K562 (cell line): ENCODE measurements at regions not wholly inside any gene's neighbourhood (a gene's known extent, or its start where the extent isn't known, plus 50 kb on each side); places are given as distances from the start of the nearest gene placed in this dataset.

Source experiments
- ETV6 ChIP-seq, 3 experiments: fragments of 150-350 bp in 1 of 3; sonication (generic) in 1 of 3; formaldehyde crosslinking in 1 of 3; IDR thresholded peaks; 2 replicates each; pipeline versions ENCODE4 v1.6.1 to v1.8.0; 2014 to 2022; ENCODE audit warnings: borderline replicate concordance in 2 of 3, low read depth in 2 of 3, antibody characterized with exemption in 1 of 3, low read length in 1 of 3, mild to moderate bottlenecking in 1 of 3, missing genetic modification reagents in 1 of 3
- NFRKB ChIP-seq: fragments of 450-650 bp; IDR thresholded peaks from 2 replicates; pipeline ENCODE4 v1.6.1; 2016; ENCODE audit warnings: low read depth
- NRF1 ChIP-seq, 2 experiments: fragments of 450-650 bp; IDR thresholded peaks in 1 of 2; conservative IDR thresholded peaks in 1 of 2; 2 replicates each; pipeline ENCODE4 v1.6.1; 2014; ENCODE audit warnings: mild to moderate bottlenecking in 2 of 2
- PCBP1 ChIP-seq: fragments of 200-400 bp; formaldehyde crosslinking; IDR thresholded peaks from 2 replicates; pipeline ENCODE4 v1.6.1; 2018; ENCODE audit warnings: mild to moderate bottlenecking, low read depth, low read length; ENCODE audit not compliant: poor library complexity, severe bottlenecking
- POLR2AphosphoS5 ChIP-seq: IDR thresholded peaks from 2 replicates; pipeline ENCODE4 v1.6.1; 2011; ENCODE audit warnings: mild to moderate bottlenecking, low read depth, low read length, moderate library complexity; ENCODE audit not compliant: control insufficient read depth, insufficient read depth
- TBP ChIP-seq: optimal IDR thresholded peaks from 2 replicates; pipeline ENCODE3; 2011; ENCODE audit warnings: low read depth, low read length, improper control_type of control experiment
- TCF7 ChIP-seq: sonication (generic); IDR thresholded peaks from 2 replicates; pipeline ENCODE4 v1.6.1; 2016; ENCODE audit warnings: antibody characterized with exemption, borderline replicate concordance
- TCF7L2 ChIP-seq: fragments of 150-350 bp; IDR thresholded peaks from 2 replicates; pipeline ENCODE4 v1.6.1; 2016; ENCODE audit warnings: low read depth, mild to moderate bottlenecking, low read length, moderate library complexity
- ZNF197 ChIP-seq: fragments of 200-800 bp; sonication (Bioruptor generic); IDR thresholded peaks from 2 replicates; pipeline ENCODE4 v1.6.1; 2016; ENCODE audit warnings: low read depth, missing genetic modification characterization, missing compliant biosample characterization
- ZNF224 ChIP-seq: sonication (generic); formaldehyde crosslinking; IDR thresholded peaks from 2 replicates; pipeline ENCODE4 v1.8.0; 2022; ENCODE audit warnings: mild to moderate bottlenecking, missing genetic modification reagents
- TF ChIP-seq, protein P1 (sequence below): fragments of 150-350 bp; conservative IDR thresholded peaks from 2 replicates; pipeline ENCODE4 v1.6.1; 2014; ENCODE audit warnings: low read length
- TF ChIP-seq, protein P2 (sequence below), 3 experiments: IDR thresholded peaks in 2 of 3; conservative IDR thresholded peaks in 1 of 3; 2 replicates each; pipeline ENCODE4 v1.5.1; 2011 to 2012; ENCODE audit warnings: low read length in 3 of 3, mild to moderate bottlenecking in 3 of 3, control low read depth in 2 of 3, improper control_type of control experiment in 1 of 3, inconsistent platforms in 1 of 3, low read depth in 1 of 3, mixed read lengths in 1 of 3, moderate library complexity in 1 of 3; ENCODE audit not compliant: insufficient read depth in 2 of 3

DNA sequence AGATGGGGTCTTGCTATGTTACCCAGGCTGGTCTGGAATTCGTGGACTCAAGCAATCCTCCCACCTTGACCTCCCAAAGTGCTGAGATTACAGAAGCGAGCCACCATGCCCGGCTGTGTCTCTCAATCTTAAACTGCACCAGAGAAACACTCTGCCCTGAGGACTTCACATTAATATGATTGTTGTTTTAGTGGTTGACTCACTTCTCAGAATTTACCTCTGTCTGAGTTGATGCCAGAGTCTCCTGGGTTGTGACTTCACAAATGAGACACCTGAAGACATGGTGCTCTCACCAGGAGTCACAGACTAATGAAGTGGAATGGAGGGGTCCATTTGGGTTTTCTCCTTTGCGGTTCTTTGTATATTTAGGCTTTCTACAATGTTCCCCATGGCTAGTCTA is 61.0 kb upstream of the TGIF1 start:
- TF ChIP-seq TCF7L2 (no peak), PCBP1 (no peak), NFRKB (no peak), ZNF197 (CRISPR knock-in tag) (no peak), POLR2AphosphoS5 (no peak), ETV6 (IDR thresholded peaks at IDR 0.05; ENCODE audit: borderline replicate concordance in 1 of 2, low read depth in 2 of 2, low read length in 1 of 2) (no peak), ETV6 (CRISPR knock-in tag; IDR thresholded peaks at IDR 0.05; ENCODE audit: borderline replicate concordance) (no peak), NRF1 (conservative IDR thresholded peaks at IDR 0.05 in 1 of 2, IDR thresholded peaks at IDR 0.05 in 1 of 2) (no peak), ZNF224 (CRISPR knock-in tag) (no peak), TBP (no peak), TCF7 (no peak)
- TF ChIP-seq, protein P1, sequence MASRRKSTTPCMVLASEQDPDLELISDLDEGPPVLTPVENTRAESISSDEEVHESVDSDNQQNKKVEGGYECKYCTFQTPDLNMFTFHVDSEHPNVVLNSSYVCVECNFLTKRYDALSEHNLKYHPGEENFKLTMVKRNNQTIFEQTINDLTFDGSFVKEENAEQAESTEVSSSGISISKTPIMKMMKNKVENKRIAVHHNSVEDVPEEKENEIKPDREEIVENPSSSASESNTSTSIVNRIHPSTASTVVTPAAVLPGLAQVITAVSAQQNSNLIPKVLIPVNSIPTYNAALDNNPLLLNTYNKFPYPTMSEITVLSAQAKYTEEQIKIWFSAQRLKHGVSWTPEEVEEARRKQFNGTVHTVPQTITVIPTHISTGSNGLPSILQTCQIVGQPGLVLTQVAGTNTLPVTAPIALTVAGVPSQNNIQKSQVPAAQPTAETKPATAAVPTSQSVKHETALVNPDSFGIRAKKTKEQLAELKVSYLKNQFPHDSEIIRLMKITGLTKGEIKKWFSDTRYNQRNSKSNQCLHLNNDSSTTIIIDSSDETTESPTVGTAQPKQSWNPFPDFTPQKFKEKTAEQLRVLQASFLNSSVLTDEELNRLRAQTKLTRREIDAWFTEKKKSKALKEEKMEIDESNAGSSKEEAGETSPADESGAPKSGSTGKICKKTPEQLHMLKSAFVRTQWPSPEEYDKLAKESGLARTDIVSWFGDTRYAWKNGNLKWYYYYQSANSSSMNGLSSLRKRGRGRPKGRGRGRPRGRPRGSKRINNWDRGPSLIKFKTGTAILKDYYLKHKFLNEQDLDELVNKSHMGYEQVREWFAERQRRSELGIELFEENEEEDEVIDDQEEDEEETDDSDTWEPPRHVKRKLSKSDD, result no peak
- TF ChIP-seq, protein P2, sequence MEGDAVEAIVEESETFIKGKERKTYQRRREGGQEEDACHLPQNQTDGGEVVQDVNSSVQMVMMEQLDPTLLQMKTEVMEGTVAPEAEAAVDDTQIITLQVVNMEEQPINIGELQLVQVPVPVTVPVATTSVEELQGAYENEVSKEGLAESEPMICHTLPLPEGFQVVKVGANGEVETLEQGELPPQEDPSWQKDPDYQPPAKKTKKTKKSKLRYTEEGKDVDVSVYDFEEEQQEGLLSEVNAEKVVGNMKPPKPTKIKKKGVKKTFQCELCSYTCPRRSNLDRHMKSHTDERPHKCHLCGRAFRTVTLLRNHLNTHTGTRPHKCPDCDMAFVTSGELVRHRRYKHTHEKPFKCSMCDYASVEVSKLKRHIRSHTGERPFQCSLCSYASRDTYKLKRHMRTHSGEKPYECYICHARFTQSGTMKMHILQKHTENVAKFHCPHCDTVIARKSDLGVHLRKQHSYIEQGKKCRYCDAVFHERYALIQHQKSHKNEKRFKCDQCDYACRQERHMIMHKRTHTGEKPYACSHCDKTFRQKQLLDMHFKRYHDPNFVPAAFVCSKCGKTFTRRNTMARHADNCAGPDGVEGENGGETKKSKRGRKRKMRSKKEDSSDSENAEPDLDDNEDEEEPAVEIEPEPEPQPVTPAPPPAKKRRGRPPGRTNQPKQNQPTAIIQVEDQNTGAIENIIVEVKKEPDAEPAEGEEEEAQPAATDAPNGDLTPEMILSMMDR (IDR thresholded peaks at IDR 0.05 in 2 of 3, conservative IDR thresholded peaks at IDR 0.05 in 1 of 3; ENCODE audit: insufficient read depth in 2 of 3, low read depth in 1 of 3, low read length in 3 of 3), result no peak
